ENCODE measurements at regions not wholly inside any gene's neighbourhood (a gene's known extent, or its start where the extent isn't known, plus 50 kb on each side); places are given as distances from the start of the nearest gene placed in this dataset.

GRCh38 chr13:107079423-107080049 lies 511.6 kb upstream of the ARGLU1 start:
- TF ChIP-seq, protein P1, sequence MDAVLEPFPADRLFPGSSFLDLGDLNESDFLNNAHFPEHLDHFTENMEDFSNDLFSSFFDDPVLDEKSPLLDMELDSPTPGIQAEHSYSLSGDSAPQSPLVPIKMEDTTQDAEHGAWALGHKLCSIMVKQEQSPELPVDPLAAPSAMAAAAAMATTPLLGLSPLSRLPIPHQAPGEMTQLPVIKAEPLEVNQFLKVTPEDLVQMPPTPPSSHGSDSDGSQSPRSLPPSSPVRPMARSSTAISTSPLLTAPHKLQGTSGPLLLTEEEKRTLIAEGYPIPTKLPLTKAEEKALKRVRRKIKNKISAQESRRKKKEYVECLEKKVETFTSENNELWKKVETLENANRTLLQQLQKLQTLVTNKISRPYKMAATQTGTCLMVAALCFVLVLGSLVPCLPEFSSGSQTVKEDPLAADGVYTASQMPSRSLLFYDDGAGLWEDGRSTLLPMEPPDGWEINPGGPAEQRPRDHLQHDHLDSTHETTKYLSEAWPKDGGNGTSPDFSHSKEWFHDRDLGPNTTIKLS (IDR thresholded peaks at IDR 0.05; ENCODE audit: borderline replicate concordance, low read depth), result no peak
- no TSS peak for BruUV-seq (replicated peaks)
- ATAC-seq, result no peak
- Histone ChIP-seq H3K4me3 (no peak overlapping the region), H3K9me3 (replicated peaks; ENCODE audit: control insufficient read depth, insufficient read depth, low read depth, low read length) (no peaks in the 10 kb centered on the region), H3K9me1 (ENCODE audit: control insufficient read depth, insufficient read depth, low read length) (no peaks in the 10 kb centered on the region), H2AFZ (ENCODE audit: low read depth, low read length) (no peak overlapping the region), H4K20me1 (replicated peaks; ENCODE audit: control insufficient read depth, insufficient read depth, low read length) (no peaks in the 10 kb centered on the region), H3K4me1 (replicated peaks in 1 of 2; ENCODE audit: control insufficient read depth in 2 of 2, insufficient read depth in 2 of 2, low read length in 2 of 2) (no peaks in the 10 kb centered on the region), H3K27ac (ENCODE audit: extremely low read depth, low read depth, low read length) (no peak overlapping the region), H3K4me2 (ENCODE audit: insufficient read depth, low read length) (no peak overlapping the region), H3K27me3 (ENCODE audit: control insufficient read depth in 2 of 2, insufficient read depth in 2 of 2, low read length in 2 of 2) (no peaks in the 10 kb centered on the region), H3K79me2 (ENCODE audit: control insufficient read depth, insufficient read depth, low read length) (no peaks in the 10 kb centered on the region), H3K36me3 (ENCODE audit: control insufficient read depth, insufficient read depth, low read length) (no peaks in the 10 kb centered on the region), H3K9ac (ENCODE audit: insufficient read depth in 1 of 2, low read depth in 2 of 2, low read length in 2 of 2) (no peak overlapping the region)
- FAIRE-seq, result no peak
- CTCF ChIA-PET (ENCODE audit: low intra/inter-chr PET ratio), result no interaction called here
- 0% methylated on average over 1 of the region's 1 CpG for WGBS (ENCODE audit: insufficient coverage, low coverage, missing lambda C conversion rate)
- in situ Hi-C loops (cut with MboI) (no loop called here), intact Hi-C loops (cut with micrococcal nuclease) (no loop called here)
- no peak for DNase-seq (ENCODE audit: extremely low read depth in 1 of 4, low spot score in 3 of 4)
- POLR2A ChIA-PET, result no interaction called here

DNA sequence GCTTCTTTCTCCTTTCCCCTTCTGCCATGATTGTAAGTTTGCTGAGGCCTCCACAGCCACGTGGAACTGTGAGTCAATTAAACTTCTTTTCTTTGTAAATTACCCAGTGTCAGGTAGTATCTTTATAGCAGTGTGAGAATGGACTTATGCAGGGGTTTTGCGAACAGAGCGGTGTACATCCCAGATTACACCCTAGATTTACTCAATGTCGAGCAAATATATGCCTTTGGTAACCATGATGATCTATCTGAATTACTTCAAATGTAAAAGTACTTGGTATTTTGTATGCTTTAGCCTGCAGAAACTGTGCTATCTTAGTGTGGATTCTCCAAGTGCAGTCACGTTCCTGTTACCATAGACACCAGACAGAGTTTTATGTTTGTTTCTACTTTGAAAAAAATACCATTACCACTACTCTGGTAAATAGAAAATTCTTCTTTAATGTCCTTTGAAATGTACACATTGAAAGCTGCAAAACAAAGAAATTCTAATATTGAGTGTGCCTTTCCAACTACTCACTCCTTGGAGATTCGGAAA lies 510.4 kb upstream of the ARGLU1 start:
- DNase-seq (ENCODE audit: extremely low read depth in 1 of 4, low spot score in 3 of 4) (no peak), ATAC-seq (no peak), FAIRE-seq (no peak)
- in situ Hi-C loops (cut with MboI), result no loop called here
- Histone ChIP-seq H2AFZ (ENCODE audit: low read depth, low read length) (no peak overlapping the region), H3K4me1 (replicated peaks in 1 of 2; ENCODE audit: control insufficient read depth in 2 of 2, insufficient read depth in 2 of 2, low read length in 2 of 2) (no peaks in the 10 kb centered on the region), H3K27me3 (ENCODE audit: control insufficient read depth in 2 of 2, insufficient read depth in 2 of 2, low read length in 2 of 2) (no peaks in the 10 kb centered on the region), H4K20me1 (replicated peaks; ENCODE audit: control insufficient read depth, insufficient read depth, low read length) (no peaks in the 10 kb centered on the region), H3K36me3 (ENCODE audit: control insufficient read depth, insufficient read depth, low read length) (no peaks in the 10 kb centered on the region), H3K27ac (ENCODE audit: extremely low read depth, low read depth, low read length) (no peak overlapping the region), H3K9me1 (ENCODE audit: control insufficient read depth, insufficient read depth, low read length) (no peaks in the 10 kb centered on the region), H3K9ac (ENCODE audit: insufficient read depth in 1 of 2, low read depth in 2 of 2, low read length in 2 of 2) (no peak overlapping the region), H3K79me2 (ENCODE audit: control insufficient read depth, insufficient read depth, low read length) (no peaks in the 10 kb centered on the region), H3K4me3 (no peak overlapping the region), H3K9me3 (replicated peaks; ENCODE audit: control insufficient read depth, insufficient read depth, low read depth, low read length) (no peaks in the 10 kb centered on the region), H3K4me2 (ENCODE audit: insufficient read depth, low read length) (no peak overlapping the region)
- POLR2A ChIA-PET, result no interaction called here
- 0% methylated on average over 6 of the region's 6 CpGs for WGBS (ENCODE audit: insufficient coverage, low coverage, missing lambda C conversion rate)
- CTCF ChIA-PET (ENCODE audit: low intra/inter-chr PET ratio), result no interaction called here
- BruUV-seq (replicated peaks), result no TSS peak
- intact Hi-C loops (cut with micrococcal nuclease), result no loop called here
- TF ChIP-seq ZNF780A (CRISPR knock-in tag; IDR thresholded peaks at IDR 0.05) (no peak), SUPT5H (IDR thresholded peaks at IDR 0.05) (no peak), FOXA3 (CRISPR knock-in tag; conservative IDR thresholded peaks at IDR 0.05 in 1 of 2, IDR thresholded peaks at IDR 0.05 in 1 of 2) (no peak)
- TF ChIP-seq, protein P2, sequence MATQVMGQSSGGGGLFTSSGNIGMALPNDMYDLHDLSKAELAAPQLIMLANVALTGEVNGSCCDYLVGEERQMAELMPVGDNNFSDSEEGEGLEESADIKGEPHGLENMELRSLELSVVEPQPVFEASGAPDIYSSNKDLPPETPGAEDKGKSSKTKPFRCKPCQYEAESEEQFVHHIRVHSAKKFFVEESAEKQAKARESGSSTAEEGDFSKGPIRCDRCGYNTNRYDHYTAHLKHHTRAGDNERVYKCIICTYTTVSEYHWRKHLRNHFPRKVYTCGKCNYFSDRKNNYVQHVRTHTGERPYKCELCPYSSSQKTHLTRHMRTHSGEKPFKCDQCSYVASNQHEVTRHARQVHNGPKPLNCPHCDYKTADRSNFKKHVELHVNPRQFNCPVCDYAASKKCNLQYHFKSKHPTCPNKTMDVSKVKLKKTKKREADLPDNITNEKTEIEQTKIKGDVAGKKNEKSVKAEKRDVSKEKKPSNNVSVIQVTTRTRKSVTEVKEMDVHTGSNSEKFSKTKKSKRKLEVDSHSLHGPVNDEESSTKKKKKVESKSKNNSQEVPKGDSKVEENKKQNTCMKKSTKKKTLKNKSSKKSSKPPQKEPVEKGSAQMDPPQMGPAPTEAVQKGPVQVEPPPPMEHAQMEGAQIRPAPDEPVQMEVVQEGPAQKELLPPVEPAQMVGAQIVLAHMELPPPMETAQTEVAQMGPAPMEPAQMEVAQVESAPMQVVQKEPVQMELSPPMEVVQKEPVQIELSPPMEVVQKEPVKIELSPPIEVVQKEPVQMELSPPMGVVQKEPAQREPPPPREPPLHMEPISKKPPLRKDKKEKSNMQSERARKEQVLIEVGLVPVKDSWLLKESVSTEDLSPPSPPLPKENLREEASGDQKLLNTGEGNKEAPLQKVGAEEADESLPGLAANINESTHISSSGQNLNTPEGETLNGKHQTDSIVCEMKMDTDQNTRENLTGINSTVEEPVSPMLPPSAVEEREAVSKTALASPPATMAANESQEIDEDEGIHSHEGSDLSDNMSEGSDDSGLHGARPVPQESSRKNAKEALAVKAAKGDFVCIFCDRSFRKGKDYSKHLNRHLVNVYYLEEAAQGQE (IDR thresholded peaks at IDR 0.05; ENCODE audit: borderline replicate concordance), result no peak
- TF ChIP-seq, protein P2 (CRISPR knock-in tag; IDR thresholded peaks at IDR 0.05; ENCODE audit: low read depth), result no peak

All from K562 (cell line).